ENCODE measurements at regions not wholly inside any gene's neighbourhood (a gene's known extent, or its start where the extent isn't known, plus 50 kb on each side); places are given as distances from the start of the nearest gene placed in this dataset.

DNA sequence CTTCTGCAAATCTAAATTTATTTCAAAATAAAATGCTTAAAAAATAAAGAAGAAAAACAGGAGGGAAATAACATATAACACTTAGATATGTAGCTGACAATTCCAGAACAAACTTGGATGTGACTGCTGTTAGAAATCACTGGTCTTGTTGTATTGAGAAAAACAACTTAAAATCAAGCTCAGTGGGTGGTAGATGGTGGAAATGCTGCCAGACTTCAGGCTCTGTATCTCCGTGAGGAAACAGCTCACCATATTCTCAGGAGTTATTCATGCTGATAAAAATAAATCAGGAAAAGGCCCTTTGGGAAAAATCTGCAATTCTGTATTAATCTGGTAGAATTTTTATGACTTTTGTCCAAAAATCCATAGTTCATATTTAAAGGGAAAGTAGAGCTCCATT lies 477.6 kb downstream of the RAP2B start:
- Histone ChIP-seq H3K79me2 (ENCODE audit: control insufficient read depth, insufficient read depth, low read length) (no peaks in the 10 kb centered on the region), H2AFZ (ENCODE audit: low read depth, low read length) (no peak overlapping the region), H3K4me2 (ENCODE audit: insufficient read depth, low read length) (no peak overlapping the region), H3K4me3 (replicated peaks in 1 of 3; ENCODE audit: insufficient read depth in 1 of 3, low read depth in 1 of 3, low read length in 3 of 3) (no peak overlapping the region), H4K20me1 (replicated peaks; ENCODE audit: control insufficient read depth, extremely low read depth, insufficient read depth, low read length) (no peaks in the 10 kb centered on the region), H3K9me1 (replicated peaks; ENCODE audit: control insufficient read depth, extremely low read depth, insufficient read depth, low read length) (no peaks in the 10 kb centered on the region), H3K9me3 (replicated peaks; ENCODE audit: control insufficient read depth, insufficient read depth, low read length) (no peaks in the 10 kb centered on the region), H3K27ac (ENCODE audit: insufficient read depth, low read depth, low read length) (no peak overlapping the region), H3K9ac (replicated peaks; ENCODE audit: extremely low read depth, insufficient read depth, low read length) (no peak overlapping the region), H3K4me1 (ENCODE audit: control insufficient read depth, extremely low read depth, insufficient read depth, low read length) (no peaks in the 10 kb centered on the region), H3K27me3 (ENCODE audit: control insufficient read depth in 2 of 2, insufficient read depth in 2 of 2, low read length in 2 of 2) (no peaks in the 10 kb centered on the region), H3K36me3 (ENCODE audit: control insufficient read depth in 2 of 2, extremely low read depth in 1 of 2, insufficient read depth in 2 of 2, low read length in 2 of 2) (no peaks in the 10 kb centered on the region)
- no TSS peak for BruUV-seq (replicated peaks)
- CTCF ChIA-PET, result interaction anchor here (1.4 kb wide), 1 partner anchor 25 kb away, joined by 3 read pairs; no protein-coding TSS in a partner anchor
- dilution Hi-C loops (cut with MboI; ENCODE audit: extremely low pct_ligation_motif_present, low sequenced_read_pairs), result no loop called here
- DNase-seq (ENCODE audit: low read depth, low spot score), result no peak
- POLR2A ChIA-PET, result no interaction called here
- no peak for FAIRE-seq
- intact Hi-C loops (cut with micrococcal nuclease), result no loop called here
- TF ChIP-seq MYC (IDR thresholded peaks at IDR 0.05; ENCODE audit: low read depth, low read length) (no peak), POLR2A (IDR thresholded peaks at IDR 0.05; ENCODE audit: low read depth, low read length) (no peak)

DNA sequence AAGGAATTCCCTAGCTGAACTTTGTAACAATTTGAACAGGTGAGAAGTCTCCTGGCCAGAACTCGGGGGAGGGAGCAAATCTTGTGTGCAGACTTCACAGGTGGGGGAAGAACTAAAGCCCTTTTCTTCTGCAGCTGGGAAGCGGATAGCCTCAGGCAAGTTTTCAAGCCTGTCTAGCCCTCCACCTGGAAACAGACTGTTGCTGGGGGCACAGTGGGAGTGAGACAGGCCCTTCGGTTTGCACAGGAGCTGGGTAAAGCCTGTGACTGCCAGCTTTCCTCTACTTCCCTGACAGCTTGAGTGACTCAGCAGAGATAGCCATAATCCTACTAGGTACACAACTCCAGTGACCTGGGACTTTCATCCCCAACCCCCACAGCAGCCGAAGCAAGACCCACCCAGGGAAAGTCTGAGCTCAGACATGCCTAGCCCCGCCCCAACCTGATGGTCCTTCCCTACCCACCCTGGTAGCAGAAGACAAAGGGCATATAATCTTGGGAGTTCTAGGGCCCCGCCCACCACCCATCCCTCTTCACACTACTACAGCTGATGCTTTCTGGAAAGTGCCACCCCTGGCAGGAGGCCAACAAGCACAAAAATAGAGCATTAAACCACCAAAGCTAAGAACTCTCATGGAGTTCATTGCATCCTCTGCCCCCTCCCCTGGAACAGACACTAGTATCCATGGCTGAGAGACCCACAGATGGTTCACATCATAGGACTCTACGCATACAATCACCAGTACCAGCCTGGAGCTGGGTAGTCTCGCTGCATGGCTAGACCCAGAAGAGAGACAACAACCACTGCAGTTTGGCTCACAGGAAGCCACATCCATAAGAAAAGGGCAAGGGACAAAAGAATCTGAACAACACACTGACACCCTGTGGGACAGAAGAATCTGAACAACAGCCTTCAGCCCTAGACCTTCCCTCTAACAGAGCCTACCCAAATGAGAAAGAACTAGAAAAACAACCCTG lies 479.0 kb downstream of the RAP2B start:
- Histone ChIP-seq H3K27ac (ENCODE audit: insufficient read depth, low read depth, low read length) (no peak overlapping the region), H4K20me1 (replicated peaks; ENCODE audit: control insufficient read depth, extremely low read depth, insufficient read depth, low read length) (no peaks in the 10 kb centered on the region), H3K4me3 (replicated peaks in 1 of 3; ENCODE audit: insufficient read depth in 1 of 3, low read depth in 1 of 3, low read length in 3 of 3) (no peak overlapping the region), H3K4me2 (ENCODE audit: insufficient read depth, low read length) (no peak overlapping the region), H3K79me2 (ENCODE audit: control insufficient read depth, insufficient read depth, low read length) (no peaks in the 10 kb centered on the region), H3K36me3 (ENCODE audit: control insufficient read depth in 2 of 2, extremely low read depth in 1 of 2, insufficient read depth in 2 of 2, low read length in 2 of 2) (no peaks in the 10 kb centered on the region), H3K9ac (replicated peaks; ENCODE audit: extremely low read depth, insufficient read depth, low read length) (no peak overlapping the region), H3K4me1 (ENCODE audit: control insufficient read depth, extremely low read depth, insufficient read depth, low read length) (no peaks in the 10 kb centered on the region), H2AFZ (ENCODE audit: low read depth, low read length) (no peak overlapping the region), H3K27me3 (ENCODE audit: control insufficient read depth in 2 of 2, insufficient read depth in 2 of 2, low read length in 2 of 2) (no peaks in the 10 kb centered on the region), H3K9me1 (replicated peaks; ENCODE audit: control insufficient read depth, extremely low read depth, insufficient read depth, low read length) (no peaks in the 10 kb centered on the region), H3K9me3 (replicated peaks; ENCODE audit: control insufficient read depth, insufficient read depth, low read length) (no peaks in the 10 kb centered on the region)
- dilution Hi-C loops (cut with MboI; ENCODE audit: extremely low pct_ligation_motif_present, low sequenced_read_pairs) (no loop called here), intact Hi-C loops (cut with micrococcal nuclease) (no loop called here)
- TF ChIP-seq, protein P1, sequence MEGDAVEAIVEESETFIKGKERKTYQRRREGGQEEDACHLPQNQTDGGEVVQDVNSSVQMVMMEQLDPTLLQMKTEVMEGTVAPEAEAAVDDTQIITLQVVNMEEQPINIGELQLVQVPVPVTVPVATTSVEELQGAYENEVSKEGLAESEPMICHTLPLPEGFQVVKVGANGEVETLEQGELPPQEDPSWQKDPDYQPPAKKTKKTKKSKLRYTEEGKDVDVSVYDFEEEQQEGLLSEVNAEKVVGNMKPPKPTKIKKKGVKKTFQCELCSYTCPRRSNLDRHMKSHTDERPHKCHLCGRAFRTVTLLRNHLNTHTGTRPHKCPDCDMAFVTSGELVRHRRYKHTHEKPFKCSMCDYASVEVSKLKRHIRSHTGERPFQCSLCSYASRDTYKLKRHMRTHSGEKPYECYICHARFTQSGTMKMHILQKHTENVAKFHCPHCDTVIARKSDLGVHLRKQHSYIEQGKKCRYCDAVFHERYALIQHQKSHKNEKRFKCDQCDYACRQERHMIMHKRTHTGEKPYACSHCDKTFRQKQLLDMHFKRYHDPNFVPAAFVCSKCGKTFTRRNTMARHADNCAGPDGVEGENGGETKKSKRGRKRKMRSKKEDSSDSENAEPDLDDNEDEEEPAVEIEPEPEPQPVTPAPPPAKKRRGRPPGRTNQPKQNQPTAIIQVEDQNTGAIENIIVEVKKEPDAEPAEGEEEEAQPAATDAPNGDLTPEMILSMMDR (IDR thresholded peaks at IDR 0.05; ENCODE audit: extremely low read depth in 1 of 2, insufficient read depth in 1 of 2, low read depth in 1 of 2, low read length in 2 of 2), result no peak
- no peak for TF ChIP-seq FOS (IDR thresholded peaks at IDR 0.05; ENCODE audit: borderline replicate concordance, insufficient read depth, low read length)
- TF ChIP-seq EZH2 (IDR thresholded peaks at IDR 0.05; ENCODE audit: borderline replicate concordance, low read depth, low read length, severe bottlenecking), result no peak
- no peak for TF ChIP-seq MYC (IDR thresholded peaks at IDR 0.05; ENCODE audit: low read depth, low read length)
- no peak for TF ChIP-seq JUN (IDR thresholded peaks at IDR 0.05; ENCODE audit: borderline replicate concordance, insufficient read depth, insufficient read length, low read depth)
- TF ChIP-seq GATA2 (IDR thresholded peaks at IDR 0.05; ENCODE audit: insufficient read depth, insufficient read length, low read depth, low read length), result no peak
- TF ChIP-seq, protein P2, sequence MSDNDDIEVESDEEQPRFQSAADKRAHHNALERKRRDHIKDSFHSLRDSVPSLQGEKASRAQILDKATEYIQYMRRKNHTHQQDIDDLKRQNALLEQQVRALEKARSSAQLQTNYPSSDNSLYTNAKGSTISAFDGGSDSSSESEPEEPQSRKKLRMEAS (IDR thresholded peaks at IDR 0.05; ENCODE audit: insufficient read depth, insufficient read length), result no peak
- TF ChIP-seq POLR2AphosphoS5 (IDR thresholded peaks at IDR 0.05; ENCODE audit: insufficient read depth, low read depth, low read length), result no peak
- ChIA-PET POLR2A (no interaction called here), CTCF (interaction anchor here (1.4 kb wide), 1 partner anchor 24 kb away, joined by 3 read pairs; no protein-coding TSS in a partner anchor)
- no TSS peak for BruUV-seq (replicated peaks)
- no peak for DNase-seq (ENCODE audit: low read depth, low spot score)
- FAIRE-seq, result no peak
